IPS-15b (cell line): ENCODE measurements at regions not wholly inside any gene's neighbourhood (a gene's known extent, or its start where the extent isn't known, plus 50 kb on each side); places are given as distances from the start of the nearest gene placed in this dataset.
"Not testable (repeated sequence)": the region's sequence is repeated elsewhere in the genome, so short reads cannot be mapped to it uniquely, and the experiment has no call there.

Source experiments
- H3K27me3 ChIP-seq: one replicate; pipeline ENCODE4 v1.6.1; 2013; ENCODE audit warnings: low read length; ENCODE audit not compliant: control insufficient read depth, insufficient read depth
- H3K36me3 ChIP-seq: one replicate; pipeline ENCODE4 v1.6.1; 2013; ENCODE audit warnings: low read length; ENCODE audit not compliant: control insufficient read depth, insufficient read depth
- H3K4me1 ChIP-seq: one replicate; pipeline ENCODE4 v1.6.1; 2013; ENCODE audit warnings: mild to moderate bottlenecking, low read length; ENCODE audit not compliant: control insufficient read depth, insufficient read depth
- H3K4me3 ChIP-seq: one replicate; pipeline ENCODE4 v1.5.1; 2013; ENCODE audit warnings: low read depth, low read length
- H3K9ac ChIP-seq: one replicate; pipeline ENCODE4 v1.6.1; 2013; ENCODE audit warnings: low read depth, mild to moderate bottlenecking, low read length
- H3K9me3 ChIP-seq: one replicate; pipeline ENCODE4 v1.6.1; 2013; ENCODE audit warnings: mild to moderate bottlenecking, low read length; ENCODE audit not compliant: control insufficient read depth, insufficient read depth

DNA sequence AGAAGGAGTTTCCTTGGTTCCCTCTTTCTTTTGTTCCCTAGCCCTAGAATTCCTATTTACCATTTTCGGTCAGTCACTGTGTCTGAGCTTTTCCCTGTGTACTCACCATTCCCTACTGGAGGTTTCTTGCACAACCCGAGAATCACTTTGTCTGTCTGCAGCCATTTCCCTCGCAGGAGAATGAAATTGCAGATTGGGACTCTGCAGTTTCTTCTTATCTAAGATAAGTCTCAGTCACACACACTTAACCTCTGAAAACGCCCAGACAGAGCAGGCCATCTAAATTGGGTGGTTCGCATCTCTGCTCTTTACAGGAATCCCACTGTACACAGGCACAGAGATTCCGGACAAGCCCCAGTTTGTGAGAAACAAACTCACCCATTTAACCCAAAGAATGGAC is 58.6 kb upstream of the CNTNAP2 start:
- Histone ChIP-seq H3K36me3 (no peaks in the 10 kb centered on the region), H3K27me3 (no peaks in the 10 kb centered on the region), H3K9me3 (no peaks in the 10 kb centered on the region)

DNA sequence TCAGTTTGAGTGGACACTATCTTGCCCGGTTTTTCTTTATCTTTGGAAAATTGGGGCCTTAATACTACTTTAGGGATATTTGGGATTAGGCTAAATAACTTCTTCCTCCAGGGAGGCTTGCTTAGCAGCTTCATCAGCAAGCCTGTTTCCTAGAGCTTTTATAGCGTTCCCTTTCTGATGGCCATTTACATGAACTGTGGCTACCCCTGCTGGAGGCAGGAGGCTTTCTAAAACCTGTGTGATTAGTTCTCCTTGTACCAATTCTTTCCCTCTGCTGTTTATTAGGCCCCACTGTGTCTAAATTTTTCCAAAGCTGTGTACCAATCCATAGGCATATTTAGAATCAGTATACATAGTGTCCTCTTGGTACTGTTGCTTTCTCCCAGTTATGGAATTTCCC is 61.7 kb upstream of the CNTNAP2 start:
- Histone ChIP-seq H3K4me3 (no peak overlapping the region), H3K36me3 (no peaks in the 10 kb centered on the region), H3K9me3 (no peaks in the 10 kb centered on the region), H3K4me1 (no peaks in the 10 kb centered on the region), H3K9ac (no peak overlapping the region), H3K27me3 (no peaks in the 10 kb centered on the region)

More for the DNA sequence above, 58.6 kb upstream of the CNTNAP2 start:
- Histone ChIP-seq H3K4me1 (no peaks in the 10 kb centered on the region), H3K4me3 (no peak overlapping the region), H3K9ac (no peak overlapping the region)

DNA sequence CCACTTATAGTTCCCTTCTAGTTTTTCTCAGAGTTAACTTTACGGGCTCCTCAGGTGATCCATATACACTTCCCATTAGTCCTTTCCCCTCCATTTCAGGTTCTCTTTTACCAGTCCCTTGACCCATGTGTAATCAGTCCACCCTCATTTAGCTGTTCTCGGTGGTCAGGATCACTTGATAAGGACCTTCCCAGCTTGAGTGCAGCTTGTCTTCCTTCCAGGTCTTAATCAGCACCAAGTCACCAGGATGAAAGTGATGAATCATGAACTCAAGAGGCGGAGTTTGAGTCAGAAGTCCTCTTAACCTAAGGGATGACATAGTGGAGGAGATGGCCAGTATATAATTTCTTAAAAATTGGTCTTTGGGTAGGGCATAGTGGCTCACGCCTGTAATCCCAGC is 63.1 kb upstream of the CNTNAP2 start:
- H3K4me1 ChIP-seq, result no peaks in the 10 kb centered on the region
- no peak overlapping the region for H3K9ac ChIP-seq
- H3K9me3 ChIP-seq, result no peaks in the 10 kb centered on the region
- H3K36me3 ChIP-seq, result no peaks in the 10 kb centered on the region
- no peaks in the 10 kb centered on the region for H3K27me3 ChIP-seq
- H3K4me3 ChIP-seq, result no peak overlapping the region

DNA sequence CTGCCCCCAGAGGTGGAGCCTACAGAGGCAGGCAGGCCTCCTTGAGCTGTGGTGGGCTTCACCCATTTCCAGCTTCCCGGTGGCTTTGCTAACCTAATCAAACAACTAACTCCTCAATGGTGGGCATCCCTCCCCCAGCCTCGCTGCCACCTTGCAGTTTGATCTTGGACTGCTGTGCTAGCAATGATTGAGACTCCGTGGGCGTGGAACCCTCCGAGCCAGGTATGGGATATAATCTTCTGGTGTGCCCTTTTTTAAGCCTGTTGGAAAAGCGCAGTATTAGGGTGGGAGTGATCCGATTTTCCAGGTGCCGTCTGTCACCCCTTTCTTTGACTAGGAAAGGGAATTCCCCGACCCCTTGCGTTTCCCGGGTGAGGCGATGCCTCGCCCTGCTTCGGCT is 73.3 kb upstream of the CNTNAP2 start:
- H3K9me3 ChIP-seq, H3K9ac ChIP-seq, H3K4me3 ChIP-seq, H3K36me3 ChIP-seq, H3K27me3 ChIP-seq, H3K4me1 ChIP-seq: not testable (repeated sequence)

DNA sequence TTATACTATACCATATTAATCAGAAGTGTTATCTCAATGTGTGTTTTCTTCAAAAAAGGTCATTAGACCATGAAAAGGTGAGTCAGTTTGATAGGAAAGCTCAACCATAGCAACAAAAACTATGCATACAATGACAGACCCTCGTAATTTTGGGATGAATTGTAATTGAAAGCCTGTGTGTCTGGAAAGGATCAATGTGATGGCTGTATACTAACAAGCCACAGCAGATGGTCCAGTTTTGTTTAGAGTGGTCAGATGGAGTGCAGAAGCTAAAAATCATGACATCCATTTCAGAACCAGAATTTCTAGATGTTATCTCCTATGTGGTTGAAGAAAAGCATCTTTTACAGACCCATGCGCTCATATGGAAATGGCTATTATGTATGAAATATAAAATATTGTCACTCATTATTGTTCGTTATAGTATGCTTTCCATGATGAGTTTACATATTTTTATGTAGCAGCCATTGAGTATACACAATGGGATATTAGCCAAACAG is 88.3 kb upstream of the CNTNAP2 start:
- Histone ChIP-seq H3K9me3 (no peaks in the 10 kb centered on the region), H3K4me3 (no peak overlapping the region), H3K4me1 (no peaks in the 10 kb centered on the region), H3K9ac (no peak overlapping the region), H3K36me3 (no peaks in the 10 kb centered on the region), H3K27me3 (no peaks in the 10 kb centered on the region)

DNA sequence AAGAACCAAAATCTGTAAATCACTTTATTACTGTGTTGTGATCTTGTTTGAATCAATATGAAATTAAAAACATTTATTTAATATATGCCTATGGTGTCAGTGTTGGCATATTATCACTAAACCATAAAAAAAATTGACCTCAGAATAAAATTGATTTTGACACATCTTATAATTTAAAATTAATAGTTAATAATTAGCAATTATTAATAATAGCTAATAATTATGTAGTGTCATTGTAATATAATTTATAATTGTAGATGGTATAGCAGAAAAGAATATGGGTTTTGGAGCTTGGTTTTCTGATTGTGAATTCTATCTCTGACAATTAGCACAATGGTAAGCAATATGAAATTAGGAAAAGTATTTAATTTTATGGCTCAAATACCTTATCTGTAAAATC is 89.4 kb upstream of the CNTNAP2 start:
- no peaks in the 10 kb centered on the region for H3K36me3 ChIP-seq
- H3K4me3 ChIP-seq, result no peak overlapping the region
- H3K4me1 ChIP-seq, result no peaks in the 10 kb centered on the region
- H3K27me3 ChIP-seq, result no peaks in the 10 kb centered on the region
- no peak overlapping the region for H3K9ac ChIP-seq
- H3K9me3 ChIP-seq, result no peaks in the 10 kb centered on the region

DNA sequence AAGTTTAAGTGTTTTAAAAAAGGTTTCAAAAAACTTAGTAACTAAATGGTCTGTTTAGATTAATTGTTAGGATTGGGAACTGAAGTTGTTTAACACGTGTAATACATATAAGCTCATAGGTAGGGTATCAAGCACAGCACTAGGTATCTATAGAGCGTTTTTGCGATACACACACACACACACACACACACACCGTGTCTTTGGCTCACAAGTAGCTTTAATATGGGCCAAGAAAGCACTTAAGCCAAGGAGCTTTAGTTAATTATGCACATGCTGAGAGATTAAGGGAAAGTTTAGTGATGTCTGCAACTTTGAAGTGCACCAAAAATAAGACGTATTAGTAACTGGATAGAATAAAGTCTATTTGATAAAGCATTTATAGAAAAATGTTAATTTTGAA is 93.8 kb upstream of the CNTNAP2 start:
- Histone ChIP-seq H3K27me3 (no peaks in the 10 kb centered on the region), H3K9me3 (no peaks in the 10 kb centered on the region), H3K36me3 (no peaks in the 10 kb centered on the region), H3K4me1 (peaks cover 2% of the 10 kb centered on the region), H3K9ac (no peak overlapping the region), H3K4me3 (no peak overlapping the region)

DNA sequence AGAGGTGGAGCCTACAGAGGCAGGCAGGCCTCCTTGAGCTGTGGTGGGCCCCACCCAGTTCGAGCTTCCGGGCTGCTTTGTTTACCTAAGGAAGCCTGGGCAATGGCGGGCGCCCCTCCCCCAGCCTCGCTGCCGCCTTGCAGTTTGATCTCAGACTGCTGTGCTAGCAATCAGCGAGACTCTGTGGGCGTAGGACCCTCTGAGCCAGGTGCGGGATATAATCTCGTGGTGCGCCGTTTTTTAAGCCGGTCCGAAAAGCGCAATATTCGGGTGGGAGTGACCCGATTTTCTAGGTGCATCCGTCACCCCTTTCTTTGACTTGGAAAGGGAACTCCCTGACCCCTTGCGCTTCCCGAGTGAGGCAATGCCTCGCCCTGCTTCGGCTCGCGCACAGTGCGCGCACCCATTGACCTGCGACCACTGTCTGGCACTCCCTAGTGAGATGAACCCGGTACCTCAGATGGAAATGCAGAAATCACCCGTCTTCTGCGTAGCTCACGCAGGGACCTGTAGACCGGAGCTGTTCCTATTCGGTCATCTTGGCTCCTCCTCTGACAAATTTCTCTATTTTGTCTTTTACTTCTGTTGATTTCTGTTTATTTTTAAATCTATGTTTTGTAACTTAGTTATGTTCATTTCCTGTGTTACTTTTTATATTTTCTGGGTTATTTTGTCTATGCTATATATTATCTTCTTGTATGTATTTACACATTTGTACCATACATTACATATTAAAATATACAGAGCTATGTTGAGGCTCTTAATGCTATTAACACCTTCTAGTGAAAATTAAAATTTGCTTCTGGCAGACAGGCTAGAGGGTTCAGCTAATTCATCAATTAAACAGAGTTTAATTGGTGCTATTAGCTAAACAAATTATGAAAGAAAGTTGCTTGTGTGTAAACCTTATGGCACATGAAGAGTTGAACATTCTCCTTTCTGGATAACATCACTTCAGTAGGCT is 97.3 kb upstream of the CNTNAP2 start:
- not testable (repeated sequence) for H3K4me1 ChIP-seq, H3K9ac ChIP-seq, H3K9me3 ChIP-seq, H3K27me3 ChIP-seq, H3K36me3 ChIP-seq
- H3K4me3 ChIP-seq, result peak overlapping the region; percentile 32

DNA sequence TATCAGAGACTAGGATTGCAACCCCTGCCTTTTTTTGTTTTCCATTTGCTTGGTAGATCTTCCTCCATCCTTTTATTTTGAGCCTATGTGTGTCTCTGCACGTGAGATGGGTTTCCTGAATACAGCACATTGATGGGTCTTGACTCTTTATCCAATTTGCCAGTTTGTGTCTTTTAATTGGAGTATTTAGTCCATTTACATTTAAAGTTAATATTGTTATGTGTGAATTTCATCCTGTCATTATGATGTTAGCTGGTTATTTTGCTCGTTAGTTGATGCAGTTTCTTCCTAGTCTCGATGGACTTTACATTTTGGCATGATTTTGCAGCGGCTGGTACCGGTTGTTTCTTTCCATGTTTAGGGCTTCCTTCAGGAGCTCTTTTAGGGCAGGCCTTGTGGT is 99.2 kb upstream of the CNTNAP2 start:
- H3K9ac ChIP-seq, H3K36me3 ChIP-seq: not testable (repeated sequence)

DNA sequence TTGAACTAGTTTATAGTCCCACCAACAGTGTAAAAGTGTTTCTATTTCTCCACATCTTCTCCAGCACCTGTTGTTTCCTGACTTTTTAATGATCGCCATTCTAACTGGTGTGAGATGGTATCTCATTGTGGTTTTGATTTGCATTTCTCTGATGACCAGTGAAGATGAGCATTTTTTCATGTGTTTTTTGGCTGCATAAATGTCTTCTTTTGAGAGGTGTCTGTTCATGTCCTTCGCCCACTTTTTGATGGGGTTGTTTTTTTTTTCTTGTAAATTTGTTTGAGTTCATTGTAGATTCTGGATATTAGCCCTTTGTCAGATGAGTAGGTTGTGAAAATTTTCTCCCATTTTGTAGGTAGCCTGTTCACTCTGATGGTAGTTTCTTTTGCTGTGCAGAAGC is 102.4 kb upstream of the CNTNAP2 start:
- H3K4me1 ChIP-seq, H3K9me3 ChIP-seq, H3K36me3 ChIP-seq, H3K4me3 ChIP-seq, H3K27me3 ChIP-seq, H3K9ac ChIP-seq: not testable (repeated sequence)

More for the DNA sequence above, 99.2 kb upstream of the CNTNAP2 start:
- not testable (repeated sequence) for H3K4me3 ChIP-seq, H3K27me3 ChIP-seq, H3K4me1 ChIP-seq, H3K9me3 ChIP-seq

DNA sequence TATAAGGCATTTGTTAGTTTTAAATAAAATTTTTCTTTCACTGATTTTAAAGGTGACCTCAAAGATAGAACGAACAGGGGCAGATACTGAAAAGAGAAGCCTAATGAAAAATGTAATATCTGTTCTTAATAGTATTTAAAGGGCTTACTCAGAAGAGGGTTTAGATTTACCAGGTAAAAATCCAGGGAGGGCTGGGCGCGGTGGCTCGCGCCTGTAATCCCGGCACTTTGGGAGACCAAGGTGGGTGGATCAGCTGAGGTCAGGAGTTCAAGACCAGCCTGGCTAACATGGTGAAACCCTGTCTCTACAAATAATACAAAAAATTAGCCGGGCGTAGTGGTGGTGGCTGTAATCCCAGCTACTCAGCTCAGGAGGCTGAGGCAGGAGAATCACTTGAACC is 108.3 kb upstream of the CNTNAP2 start:
- Histone ChIP-seq H3K27me3 (peaks cover 12% of the 10 kb centered on the region), H3K4me1 (no peaks in the 10 kb centered on the region), H3K36me3 (no peaks in the 10 kb centered on the region), H3K4me3 (no peak overlapping the region), H3K9me3 (no peaks in the 10 kb centered on the region), H3K9ac (no peak overlapping the region)

DNA sequence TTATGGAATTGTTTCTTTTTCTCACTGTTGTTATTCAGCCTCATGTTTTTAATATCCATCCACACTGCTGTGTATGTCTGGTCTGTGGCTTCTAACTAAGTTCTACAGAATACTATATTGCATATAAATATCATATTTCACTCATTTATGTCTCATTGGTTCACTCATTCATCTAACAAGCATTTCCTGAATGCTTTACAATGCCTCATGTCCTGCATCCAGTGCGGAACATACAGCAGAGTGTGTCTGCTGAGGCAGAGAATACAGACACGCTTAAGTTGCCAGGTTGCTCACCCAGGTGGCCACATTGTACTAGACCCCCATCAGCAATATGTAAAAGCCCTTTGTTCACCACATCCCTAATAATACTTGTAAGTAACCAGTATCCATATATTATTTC is 111.8 kb upstream of the CNTNAP2 start:
- peaks cover 12% of the 10 kb centered on the region for H3K27me3 ChIP-seq
- H3K36me3 ChIP-seq, result no peaks in the 10 kb centered on the region
- no peak overlapping the region for H3K4me3 ChIP-seq

More for the DNA sequence above, 111.8 kb upstream of the CNTNAP2 start:
- H3K9ac ChIP-seq, result no peak overlapping the region
- H3K9me3 ChIP-seq, result no peaks in the 10 kb centered on the region
- H3K4me1 ChIP-seq, result no peaks in the 10 kb centered on the region
